ENCODE measurements at regions not wholly inside any gene's neighbourhood (a gene's known extent, or its start where the extent isn't known, plus 50 kb on each side); places are given as distances from the start of the nearest gene placed in this dataset.

DNA sequence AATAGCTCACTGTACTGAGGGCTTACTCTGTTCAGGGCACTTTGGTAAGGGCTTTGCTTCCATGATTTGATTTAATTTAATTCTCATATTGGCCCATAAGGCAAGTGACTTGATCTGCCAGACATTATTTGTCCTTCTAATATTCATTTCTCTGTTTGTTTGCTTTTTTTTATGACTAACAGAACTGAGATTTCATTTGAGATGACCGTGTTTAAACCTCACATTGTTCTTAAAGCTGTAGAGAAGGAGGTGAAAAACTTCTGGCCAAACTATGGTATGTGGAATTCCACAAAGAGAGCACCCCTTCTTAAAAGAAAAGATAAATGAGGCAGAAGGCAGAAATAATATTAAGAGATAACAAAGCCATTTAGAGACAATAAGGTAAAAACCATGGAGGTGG is 775.6 kb upstream of the ACO1 start:
- TF ChIP-seq, protein P1, sequence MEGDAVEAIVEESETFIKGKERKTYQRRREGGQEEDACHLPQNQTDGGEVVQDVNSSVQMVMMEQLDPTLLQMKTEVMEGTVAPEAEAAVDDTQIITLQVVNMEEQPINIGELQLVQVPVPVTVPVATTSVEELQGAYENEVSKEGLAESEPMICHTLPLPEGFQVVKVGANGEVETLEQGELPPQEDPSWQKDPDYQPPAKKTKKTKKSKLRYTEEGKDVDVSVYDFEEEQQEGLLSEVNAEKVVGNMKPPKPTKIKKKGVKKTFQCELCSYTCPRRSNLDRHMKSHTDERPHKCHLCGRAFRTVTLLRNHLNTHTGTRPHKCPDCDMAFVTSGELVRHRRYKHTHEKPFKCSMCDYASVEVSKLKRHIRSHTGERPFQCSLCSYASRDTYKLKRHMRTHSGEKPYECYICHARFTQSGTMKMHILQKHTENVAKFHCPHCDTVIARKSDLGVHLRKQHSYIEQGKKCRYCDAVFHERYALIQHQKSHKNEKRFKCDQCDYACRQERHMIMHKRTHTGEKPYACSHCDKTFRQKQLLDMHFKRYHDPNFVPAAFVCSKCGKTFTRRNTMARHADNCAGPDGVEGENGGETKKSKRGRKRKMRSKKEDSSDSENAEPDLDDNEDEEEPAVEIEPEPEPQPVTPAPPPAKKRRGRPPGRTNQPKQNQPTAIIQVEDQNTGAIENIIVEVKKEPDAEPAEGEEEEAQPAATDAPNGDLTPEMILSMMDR (IDR thresholded peaks at IDR 0.05) = no peak
- TF ChIP-seq POLR2A (IDR thresholded peaks at IDR 0.05) = no peak

Data from right lobe of liver (tissue), 4 donors.